T-helper 1 cell treated with Interleukin-12 subunit alpha and Interleukin-12 subunit beta and Interleukin-4 antibody, amounts not matched to agents 30 μg/mL and 1 μg/mL, for 36 hours (primary cell): ENCODE measurements at regions not wholly inside any gene's neighbourhood (a gene's known extent, or its start where the extent isn't known, plus 50 kb on each side); places are given as distances from the start of the nearest gene placed in this dataset.
"Not testable (repeated sequence)": the region's sequence is repeated elsewhere in the genome, so short reads cannot be mapped to it uniquely, and the experiment has no call there.

ENCODE experiments used
- H3K27ac Mint-ChIP-seq: one replicate; pipeline ENCODE4 v1.8.0; 2021; ENCODE audit warnings: mild to moderate bottlenecking, mixed read lengths
- H3K27me3 Mint-ChIP-seq: one replicate; pipeline ENCODE4 v1.8.0; 2021; ENCODE audit warnings: low read depth, mixed read lengths
- H3K36me3 Mint-ChIP-seq: one replicate; pipeline ENCODE4 v1.8.0; 2021; ENCODE audit warnings: low read depth, mixed read lengths
- H3K4me1 Mint-ChIP-seq: one replicate; pipeline ENCODE4 v1.8.0; 2021; ENCODE audit warnings: low read depth, mixed read lengths
- H3K4me3 Mint-ChIP-seq: one replicate; pipeline ENCODE4 v1.8.0; 2021; ENCODE audit warnings: mild to moderate bottlenecking, moderate library complexity, mixed read lengths
- H3K9me3 Mint-ChIP-seq: one replicate; pipeline ENCODE4 v1.8.0; 2021; ENCODE audit warnings: mixed read lengths

GRCh38 chr3:16769525-16769924, 115.2 kb upstream of the PLCL2 start:
- Mint-ChIP-seq H3K9me3 (peaks cover under 1% of the 10 kb centered on the region), H3K4me1 (peaks cover 3% of the 10 kb centered on the region), H3K27ac (no peak overlapping the region), H3K27me3 (peaks cover 4% of the 10 kb centered on the region), H3K36me3 (no peaks in the 10 kb centered on the region), H3K4me3 (no peak overlapping the region)

GRCh38 chr3:16770021-16770420, 114.7 kb upstream of the PLCL2 start:
- peaks cover 8% of the 10 kb centered on the region for H3K27me3 Mint-ChIP-seq
- H3K4me3 Mint-ChIP-seq, result no peak overlapping the region
- peaks cover 6% of the 10 kb centered on the region for H3K4me1 Mint-ChIP-seq
- H3K9me3 Mint-ChIP-seq, result peaks cover 4% of the 10 kb centered on the region
- no peaks in the 10 kb centered on the region for H3K36me3 Mint-ChIP-seq
- no peak overlapping the region for H3K27ac Mint-ChIP-seq

- no peak overlapping the region for H3K4me3 Mint-ChIP-seq
- H3K36me3 Mint-ChIP-seq, result no peaks in the 10 kb centered on the region
- H3K4me1 Mint-ChIP-seq, result peaks cover 6% of the 10 kb centered on the region
- H3K27me3 Mint-ChIP-seq, result peaks cover 8% of the 10 kb centered on the region
- H3K9me3 Mint-ChIP-seq, result peaks cover 4% of the 10 kb centered on the region
- H3K27ac Mint-ChIP-seq, result no peak overlapping the region
Observed at GRCh38 chr3:16770792-16771191, 114.0 kb upstream of the PLCL2 start.

- H3K9me3 Mint-ChIP-seq, result not testable (repeated sequence)
Observed at GRCh38 chr3:16773594-16773993, 111.2 kb upstream of the PLCL2 start.

GRCh38 chr3:16774536-16774935, 110.2 kb upstream of the PLCL2 start:
- H3K27me3 Mint-ChIP-seq, H3K4me1 Mint-ChIP-seq, H3K4me3 Mint-ChIP-seq, H3K9me3 Mint-ChIP-seq, H3K27ac Mint-ChIP-seq, H3K36me3 Mint-ChIP-seq: not testable (repeated sequence)

More at GRCh38 chr3:16773594-16773993, 111.2 kb upstream of the PLCL2 start:
- not testable (repeated sequence) for H3K36me3 Mint-ChIP-seq, H3K4me3 Mint-ChIP-seq, H3K4me1 Mint-ChIP-seq, H3K27ac Mint-ChIP-seq, H3K27me3 Mint-ChIP-seq

- H3K36me3 Mint-ChIP-seq, result no peaks in the 10 kb centered on the region
- peaks cover 1% of the 10 kb centered on the region for H3K4me1 Mint-ChIP-seq
- no peak overlapping the region for H3K4me3 Mint-ChIP-seq
- no peak overlapping the region for H3K27ac Mint-ChIP-seq
- no peaks in the 10 kb centered on the region for H3K27me3 Mint-ChIP-seq
- no peaks in the 10 kb centered on the region for H3K9me3 Mint-ChIP-seq
Observed at GRCh38 chr3:16784973-16785372, 99.8 kb upstream of the PLCL2 start.

- H3K4me3 Mint-ChIP-seq, result no peak overlapping the region
- H3K36me3 Mint-ChIP-seq, result no peaks in the 10 kb centered on the region
- H3K9me3 Mint-ChIP-seq, result no peaks in the 10 kb centered on the region
- H3K27me3 Mint-ChIP-seq, result no peaks in the 10 kb centered on the region
- no peak overlapping the region for H3K27ac Mint-ChIP-seq
- peaks cover 1% of the 10 kb centered on the region for H3K4me1 Mint-ChIP-seq
Observed at GRCh38 chr3:16785465-16785864, 99.3 kb upstream of the PLCL2 start.

- no peaks in the 10 kb centered on the region for H3K27me3 Mint-ChIP-seq
- no peaks in the 10 kb centered on the region for H3K36me3 Mint-ChIP-seq
- no peaks in the 10 kb centered on the region for H3K9me3 Mint-ChIP-seq
- H3K27ac Mint-ChIP-seq, result no peak overlapping the region
- H3K4me3 Mint-ChIP-seq, result no peak overlapping the region
- H3K4me1 Mint-ChIP-seq, result peaks cover 1% of the 10 kb centered on the region
Observed at GRCh38 chr3:16788440-16789056, 96.2 kb upstream of the PLCL2 start.

GRCh38 chr3:16789344-16790120, 95.2 kb upstream of the PLCL2 start:
- H3K9me3 Mint-ChIP-seq, result no peaks in the 10 kb centered on the region
- no peak overlapping the region for H3K27ac Mint-ChIP-seq
- H3K36me3 Mint-ChIP-seq, result no peaks in the 10 kb centered on the region
- peaks cover 1% of the 10 kb centered on the region for H3K4me1 Mint-ChIP-seq
- H3K27me3 Mint-ChIP-seq, result no peaks in the 10 kb centered on the region
- no peak overlapping the region for H3K4me3 Mint-ChIP-seq

- Mint-ChIP-seq H3K4me1 (peaks cover 1% of the 10 kb centered on the region), H3K9me3 (no peaks in the 10 kb centered on the region)
Observed at GRCh38 chr3:16790432-16791400, 94.0 kb upstream of the PLCL2 start.

GRCh38 chr3:16793321-16793720, 91.4 kb upstream of the PLCL2 start:
- Mint-ChIP-seq H3K9me3 (no peaks in the 10 kb centered on the region), H3K36me3 (no peaks in the 10 kb centered on the region), H3K27me3 (no peaks in the 10 kb centered on the region), H3K27ac (no peak overlapping the region), H3K4me1 (peaks cover 4% of the 10 kb centered on the region), H3K4me3 (no peak overlapping the region)

More at GRCh38 chr3:16790432-16791400, 94.0 kb upstream of the PLCL2 start:
- no peaks in the 10 kb centered on the region for H3K27me3 Mint-ChIP-seq
- H3K27ac Mint-ChIP-seq, result no peak overlapping the region
- H3K36me3 Mint-ChIP-seq, result no peaks in the 10 kb centered on the region
- H3K4me3 Mint-ChIP-seq, result no peak overlapping the region

GRCh38 chr3:16794257-16794656, 90.5 kb upstream of the PLCL2 start:
- no peaks in the 10 kb centered on the region for H3K27me3 Mint-ChIP-seq
- no peak overlapping the region for H3K27ac Mint-ChIP-seq
- peaks cover 6% of the 10 kb centered on the region for H3K4me1 Mint-ChIP-seq
- H3K4me3 Mint-ChIP-seq, result no peak overlapping the region
- H3K9me3 Mint-ChIP-seq, result peaks cover 4% of the 10 kb centered on the region
- H3K36me3 Mint-ChIP-seq, result no peaks in the 10 kb centered on the region

- Mint-ChIP-seq H3K27ac (no peak overlapping the region), H3K4me1 (peaks cover 9% of the 10 kb centered on the region), H3K27me3 (no peaks in the 10 kb centered on the region), H3K9me3 (peaks cover 8% of the 10 kb centered on the region), H3K36me3 (no peaks in the 10 kb centered on the region), H3K4me3 (no peak overlapping the region)
Observed at GRCh38 chr3:16795581-16795980, 89.2 kb upstream of the PLCL2 start.

- H3K4me1 Mint-ChIP-seq, result peaks cover 14% of the 10 kb centered on the region
Observed at GRCh38 chr3:16797831-16798230, 86.9 kb upstream of the PLCL2 start.

More at GRCh38 chr3:16797831-16798230, 86.9 kb upstream of the PLCL2 start:
- no peak overlapping the region for H3K27ac Mint-ChIP-seq
- H3K9me3 Mint-ChIP-seq, result peaks cover 8% of the 10 kb centered on the region
- no peak overlapping the region for H3K4me3 Mint-ChIP-seq
- H3K27me3 Mint-ChIP-seq, result no peaks in the 10 kb centered on the region
- no peaks in the 10 kb centered on the region for H3K36me3 Mint-ChIP-seq
